ENCODE measurements at regions not wholly inside any gene's neighbourhood (a gene's known extent, or its start where the extent isn't known, plus 50 kb on each side); places are given as distances from the start of the nearest gene placed in this dataset.
"Not testable (repeated sequence)": the region's sequence is repeated elsewhere in the genome, so short reads cannot be mapped to it uniquely, and the experiment has no call there.

DNA sequence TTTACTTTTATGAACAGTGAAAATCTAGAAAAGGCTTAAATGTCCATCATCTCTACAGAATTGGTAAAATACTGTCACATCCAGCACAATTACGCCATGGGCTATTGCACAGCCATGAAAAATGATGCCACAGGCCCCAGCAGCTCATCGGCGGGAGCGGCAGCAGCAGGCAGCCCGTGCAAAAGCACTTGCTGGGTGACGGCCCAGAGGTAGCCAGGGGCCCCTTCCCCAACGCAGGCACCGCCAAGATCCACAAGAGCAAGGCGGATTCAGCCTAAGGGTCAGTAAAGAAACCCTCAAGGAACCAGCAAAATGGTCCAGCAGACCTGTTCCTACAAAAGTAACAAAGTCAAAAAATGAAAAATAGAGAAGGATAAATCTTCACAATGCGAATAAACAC lies 272.7 kb downstream of the AGTPBP1 start:
- Histone ChIP-seq H3K27ac (ENCODE audit: control insufficient read depth, insufficient read depth, low read length) (no peak overlapping the region), H3K4me1 (ENCODE audit: control insufficient read depth, extremely low read depth, insufficient read depth, low read length) (no peaks in the 10 kb centered on the region), H2AFZ (ENCODE audit: control insufficient read depth, low read length) (no peak overlapping the region), H3K4me3 (ENCODE audit: control insufficient read depth in 2 of 3, extremely low read depth in 1 of 3, insufficient read depth in 2 of 3, low read depth in 1 of 3, low read length in 3 of 3) (no peak overlapping the region), H3K79me2 (ENCODE audit: control insufficient read depth, insufficient read depth, low read length) (no peaks in the 10 kb centered on the region), H4K20me1 (ENCODE audit: control insufficient read depth, extremely low read depth, insufficient read depth, low read length) (no peaks in the 10 kb centered on the region), H3K9me1 (ENCODE audit: control insufficient read depth, extremely low read depth, insufficient read depth, low read length) (no peaks in the 10 kb centered on the region), H3K27me3 (ENCODE audit: control insufficient read depth, extremely low read depth, insufficient read depth, low read length) (no peaks in the 10 kb centered on the region), H3K9ac (ENCODE audit: control insufficient read depth, extremely low read depth, insufficient read depth, low read length) (no peak overlapping the region), H3K36me3 (ENCODE audit: control insufficient read depth in 2 of 2, extremely low read depth in 1 of 2, insufficient read depth in 2 of 2, low read length in 2 of 2) (no peaks in the 10 kb centered on the region), H3K9me3 (ENCODE audit: control insufficient read depth, low read depth, low read length) (no peaks in the 10 kb centered on the region), H3K4me2 (ENCODE audit: control insufficient read depth, extremely low read depth, insufficient read depth, low read depth, low read length) (no peak overlapping the region)
- no peak for FAIRE-seq
- DNase-seq (ENCODE audit: low read depth, low spot score), result no peak
- dilution Hi-C loops (cut with MboI; ENCODE audit: extremely low pct_ligation_motif_present, low sequenced_read_pairs), result no loop called here
- TF ChIP-seq, protein P1, sequence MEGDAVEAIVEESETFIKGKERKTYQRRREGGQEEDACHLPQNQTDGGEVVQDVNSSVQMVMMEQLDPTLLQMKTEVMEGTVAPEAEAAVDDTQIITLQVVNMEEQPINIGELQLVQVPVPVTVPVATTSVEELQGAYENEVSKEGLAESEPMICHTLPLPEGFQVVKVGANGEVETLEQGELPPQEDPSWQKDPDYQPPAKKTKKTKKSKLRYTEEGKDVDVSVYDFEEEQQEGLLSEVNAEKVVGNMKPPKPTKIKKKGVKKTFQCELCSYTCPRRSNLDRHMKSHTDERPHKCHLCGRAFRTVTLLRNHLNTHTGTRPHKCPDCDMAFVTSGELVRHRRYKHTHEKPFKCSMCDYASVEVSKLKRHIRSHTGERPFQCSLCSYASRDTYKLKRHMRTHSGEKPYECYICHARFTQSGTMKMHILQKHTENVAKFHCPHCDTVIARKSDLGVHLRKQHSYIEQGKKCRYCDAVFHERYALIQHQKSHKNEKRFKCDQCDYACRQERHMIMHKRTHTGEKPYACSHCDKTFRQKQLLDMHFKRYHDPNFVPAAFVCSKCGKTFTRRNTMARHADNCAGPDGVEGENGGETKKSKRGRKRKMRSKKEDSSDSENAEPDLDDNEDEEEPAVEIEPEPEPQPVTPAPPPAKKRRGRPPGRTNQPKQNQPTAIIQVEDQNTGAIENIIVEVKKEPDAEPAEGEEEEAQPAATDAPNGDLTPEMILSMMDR (optimal IDR thresholded peaks at IDR 0.05 in 1 of 3, IDR thresholded peaks at IDR 0.05 in 1 of 3, conservative IDR thresholded peaks at IDR 0.05 in 1 of 3; ENCODE audit: extremely low read depth in 1 of 3, insufficient read depth in 2 of 3, low read length in 3 of 3), result no peak
- TF ChIP-seq EZH2 (IDR thresholded peaks at IDR 0.05; ENCODE audit: low read length), result no peak

DNA sequence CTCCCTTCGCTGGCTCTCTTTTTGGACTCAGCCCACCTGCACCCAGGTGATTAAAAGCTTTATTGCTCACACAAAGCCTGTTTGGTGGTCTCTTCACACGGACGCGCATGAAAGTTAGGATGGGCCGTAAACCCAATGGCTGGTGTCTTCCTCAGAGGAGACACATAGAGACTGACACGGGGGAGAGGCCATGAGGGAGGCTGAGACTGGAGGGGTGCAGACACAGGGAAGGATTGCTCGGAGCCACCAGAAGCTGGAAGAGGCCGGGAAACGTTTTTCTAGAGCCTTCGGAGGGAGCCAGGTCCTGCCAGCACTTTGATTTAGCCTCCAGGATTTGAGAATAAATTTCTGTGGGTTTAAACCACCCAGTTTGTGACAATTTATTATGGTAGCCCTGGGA lies 274.9 kb downstream of the AGTPBP1 start:
- Histone ChIP-seq H2AFZ (ENCODE audit: control insufficient read depth, low read length) (no peak overlapping the region), H3K9ac (ENCODE audit: control insufficient read depth, extremely low read depth, insufficient read depth, low read length) (no peak overlapping the region), H3K4me3 (ENCODE audit: control insufficient read depth in 2 of 3, extremely low read depth in 1 of 3, insufficient read depth in 2 of 3, low read depth in 1 of 3, low read length in 3 of 3) (no peak overlapping the region), H3K79me2 (ENCODE audit: control insufficient read depth, insufficient read depth, low read length) (no peaks in the 10 kb centered on the region), H3K27ac (ENCODE audit: control insufficient read depth, insufficient read depth, low read length) (no peak overlapping the region), H3K4me1 (ENCODE audit: control insufficient read depth, extremely low read depth, insufficient read depth, low read length) (no peaks in the 10 kb centered on the region), H3K36me3 (ENCODE audit: control insufficient read depth in 2 of 2, extremely low read depth in 1 of 2, insufficient read depth in 2 of 2, low read length in 2 of 2) (no peaks in the 10 kb centered on the region), H3K9me1 (ENCODE audit: control insufficient read depth, extremely low read depth, insufficient read depth, low read length) (no peaks in the 10 kb centered on the region), H3K27me3 (ENCODE audit: control insufficient read depth, extremely low read depth, insufficient read depth, low read length) (no peaks in the 10 kb centered on the region), H3K4me2 (ENCODE audit: control insufficient read depth, extremely low read depth, insufficient read depth, low read depth, low read length) (no peak overlapping the region), H3K9me3 (ENCODE audit: control insufficient read depth, low read depth, low read length) (no peaks in the 10 kb centered on the region), H4K20me1 (ENCODE audit: control insufficient read depth, extremely low read depth, insufficient read depth, low read length) (no peaks in the 10 kb centered on the region)
- no peak for DNase-seq (ENCODE audit: low read depth, low spot score)
- dilution Hi-C loops (cut with MboI; ENCODE audit: extremely low pct_ligation_motif_present, low sequenced_read_pairs), result no loop called here
- FAIRE-seq, result no peak
- TF ChIP-seq, protein P1 (optimal IDR thresholded peaks at IDR 0.05 in 1 of 3, IDR thresholded peaks at IDR 0.05 in 1 of 3, conservative IDR thresholded peaks at IDR 0.05 in 1 of 3; ENCODE audit: extremely low read depth in 1 of 3, insufficient read depth in 2 of 3, low read length in 3 of 3), result no peak
- TF ChIP-seq EZH2 (IDR thresholded peaks at IDR 0.05; ENCODE audit: low read length), result no peak

DNA sequence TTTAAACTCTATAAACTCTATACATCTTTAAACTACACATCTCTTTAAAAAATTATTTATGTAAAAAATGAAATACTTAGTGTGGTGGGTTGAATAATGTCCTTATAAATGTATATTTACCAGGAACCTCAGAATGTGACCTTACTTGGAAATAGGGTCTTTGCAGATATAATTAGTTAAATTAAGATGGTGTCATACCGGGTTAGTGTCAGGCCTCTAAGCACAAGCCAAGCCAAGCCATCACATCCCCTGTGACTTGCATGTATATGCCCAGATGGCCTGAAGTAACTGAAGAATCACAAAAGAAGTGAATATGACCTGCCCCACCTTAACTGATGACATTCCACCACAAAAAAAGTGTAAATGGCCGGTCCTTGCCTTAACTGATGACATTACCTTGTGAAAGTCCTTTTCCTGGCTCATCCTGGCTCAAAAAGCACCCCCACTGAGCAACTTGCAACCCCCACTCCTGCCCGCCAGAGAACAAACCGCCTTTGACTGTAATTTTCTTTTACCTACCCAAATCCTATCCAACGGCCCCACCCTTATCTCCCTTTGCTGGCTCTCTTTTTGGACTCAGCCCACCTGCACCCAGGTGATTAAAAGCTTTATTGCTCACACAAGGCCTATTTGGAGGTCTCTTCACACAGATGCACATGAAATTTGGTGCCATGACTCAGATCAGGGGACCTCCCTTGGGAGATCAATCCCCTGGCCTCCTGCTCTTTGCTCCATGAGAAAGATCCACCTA lies 283.5 kb downstream of the AGTPBP1 start:
- H3K4me2 ChIP-seq (ENCODE audit: control insufficient read depth, extremely low read depth, insufficient read depth, low read depth, low read length); H3K9ac ChIP-seq (ENCODE audit: control insufficient read depth, extremely low read depth, insufficient read depth, low read length); H3K79me2 ChIP-seq (ENCODE audit: control insufficient read depth, insufficient read depth, low read length); H3K27me3 ChIP-seq (ENCODE audit: control insufficient read depth, extremely low read depth, insufficient read depth, low read length); FAIRE-seq; H3K9me1 ChIP-seq (ENCODE audit: control insufficient read depth, extremely low read depth, insufficient read depth, low read length); dilution Hi-C loops (cut with MboI; ENCODE audit: extremely low pct_ligation_motif_present, low sequenced_read_pairs); H3K27ac ChIP-seq (ENCODE audit: control insufficient read depth, insufficient read depth, low read length); H3K36me3 ChIP-seq (ENCODE audit: control insufficient read depth in 2 of 2, extremely low read depth in 1 of 2, insufficient read depth in 2 of 2, low read length in 2 of 2); H2AFZ ChIP-seq (ENCODE audit: control insufficient read depth, low read length); DNase-seq (ENCODE audit: low read depth, low spot score); H4K20me1 ChIP-seq (ENCODE audit: control insufficient read depth, extremely low read depth, insufficient read depth, low read length); H3K9me3 ChIP-seq (ENCODE audit: control insufficient read depth, low read depth, low read length); H3K4me3 ChIP-seq (ENCODE audit: control insufficient read depth in 2 of 3, extremely low read depth in 1 of 3, insufficient read depth in 2 of 3, low read depth in 1 of 3, low read length in 3 of 3); H3K4me1 ChIP-seq (ENCODE audit: control insufficient read depth, extremely low read depth, insufficient read depth, low read length): not testable (repeated sequence)
